ENCODE measurements at regions not wholly inside any gene's neighbourhood (a gene's known extent, or its start where the extent isn't known, plus 50 kb on each side); places are given as distances from the start of the nearest gene placed in this dataset.

DNA sequence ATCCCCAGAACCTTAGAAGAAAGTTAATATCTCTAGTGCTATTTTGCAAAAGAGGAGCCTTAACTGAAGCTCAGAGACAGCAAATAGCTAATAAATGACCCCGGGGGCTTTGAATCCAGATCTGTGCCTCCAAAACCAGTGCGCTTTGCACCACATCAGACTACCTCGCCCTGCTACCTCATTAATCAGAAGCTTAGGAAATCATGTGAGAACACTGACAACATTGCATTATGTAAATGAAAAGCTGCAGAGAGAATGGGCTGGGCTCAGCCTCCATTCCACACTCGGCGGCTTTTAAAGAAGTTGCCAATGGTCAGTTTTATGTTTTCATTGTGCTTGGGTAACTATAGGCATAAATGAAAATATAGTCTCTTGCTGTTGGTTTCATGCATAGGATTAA is 54.0 kb upstream of the STMND1 start:
- H3K9me3 Mint-ChIP-seq = no peaks in the 10 kb centered on the region
- H3K4me3 Mint-ChIP-seq = no peak overlapping the region
- H3K27me3 Mint-ChIP-seq = peaks cover 67% of the 10 kb centered on the region
- H3K27ac Mint-ChIP-seq (ENCODE audit: low read depth) = no peak overlapping the region
- no peaks in the 10 kb centered on the region for H3K36me3 Mint-ChIP-seq (ENCODE audit: insufficient read depth)
- ATAC-seq (replicated peaks; ENCODE audit: extremely low read depth, poor library complexity, severe bottlenecking) = no peak
- no peaks in the 10 kb centered on the region for H3K4me1 Mint-ChIP-seq
- DNase-seq (ENCODE audit: low spot score in 2 of 2) = no peak

DNA sequence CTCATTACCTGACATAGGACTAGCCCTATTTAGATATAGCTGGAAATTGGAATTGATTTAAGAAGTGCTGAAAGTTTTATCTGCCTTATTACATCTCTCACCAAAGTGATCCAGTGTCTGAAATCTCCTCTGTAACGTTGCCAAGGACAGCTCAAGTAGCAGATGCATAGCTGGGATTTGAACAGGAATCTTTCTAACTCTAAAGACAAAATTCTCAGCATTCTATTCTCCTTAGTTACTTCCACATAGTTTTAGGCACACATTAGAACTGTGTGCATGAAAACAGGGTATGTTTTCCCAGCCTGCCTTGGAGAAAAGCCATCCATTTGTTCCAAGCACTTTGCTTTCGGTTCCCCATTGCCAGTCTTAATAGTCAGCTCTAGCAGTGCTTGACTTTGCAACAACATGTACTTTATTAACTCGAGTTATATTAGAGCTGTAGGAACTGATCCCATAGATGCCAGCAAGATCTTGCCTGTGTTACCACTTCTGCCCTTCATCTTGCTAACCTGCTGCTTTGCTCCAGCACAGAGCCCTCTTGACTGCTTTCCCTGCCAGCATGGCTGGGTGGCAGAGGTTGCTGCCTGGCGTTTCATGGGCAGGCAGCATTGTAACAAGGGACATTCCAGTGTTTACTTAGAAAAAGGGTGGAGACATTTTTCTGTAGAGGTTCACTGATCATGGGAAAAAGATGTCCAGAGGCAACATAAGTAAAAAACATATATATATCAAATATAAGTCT is 56.1 kb upstream of the STMND1 start:
- Mint-ChIP-seq H3K36me3 (ENCODE audit: insufficient read depth) (peaks cover 2% of the 10 kb centered on the region), H3K9me3 (no peaks in the 10 kb centered on the region), H3K27ac (ENCODE audit: low read depth) (no peak overlapping the region), H3K27me3 (peaks cover 77% of the 10 kb centered on the region), H3K4me3 (no peak overlapping the region), H3K4me1 (no peaks in the 10 kb centered on the region)
- ATAC-seq (replicated peaks; ENCODE audit: extremely low read depth, poor library complexity, severe bottlenecking) (no peak), DNase-seq (ENCODE audit: low spot score in 2 of 2) (no peak)

DNA sequence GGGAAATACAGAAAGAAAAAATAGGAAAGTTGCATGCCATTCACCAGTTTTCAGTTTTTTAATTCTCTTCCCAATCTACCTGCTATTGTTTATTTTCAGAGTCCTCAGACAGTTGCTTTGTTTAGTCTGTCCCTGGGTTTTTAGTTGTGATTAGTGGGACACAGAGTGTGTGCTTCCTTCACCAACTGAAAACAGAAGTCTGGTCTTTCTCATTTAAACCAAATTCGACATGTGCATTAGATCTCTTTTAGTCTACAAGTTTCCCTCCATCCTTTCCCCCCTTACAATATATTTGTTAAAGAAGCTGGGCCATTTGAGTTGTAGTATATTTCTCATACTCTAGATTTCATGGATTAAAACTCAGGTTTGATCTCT is 58.7 kb upstream of the STMND1 start:
- no peak overlapping the region for H3K4me3 Mint-ChIP-seq
- peaks cover 2% of the 10 kb centered on the region for H3K36me3 Mint-ChIP-seq (ENCODE audit: insufficient read depth)
- no peak overlapping the region for H3K27ac Mint-ChIP-seq (ENCODE audit: low read depth)
- ATAC-seq (replicated peaks; ENCODE audit: extremely low read depth, poor library complexity, severe bottlenecking) = no peak
- peaks cover 5% of the 10 kb centered on the region for H3K9me3 Mint-ChIP-seq
- H3K27me3 Mint-ChIP-seq = peaks cover 76% of the 10 kb centered on the region
- no peak for DNase-seq (ENCODE audit: low spot score in 2 of 2)
- H3K4me1 Mint-ChIP-seq = no peaks in the 10 kb centered on the region

DNA sequence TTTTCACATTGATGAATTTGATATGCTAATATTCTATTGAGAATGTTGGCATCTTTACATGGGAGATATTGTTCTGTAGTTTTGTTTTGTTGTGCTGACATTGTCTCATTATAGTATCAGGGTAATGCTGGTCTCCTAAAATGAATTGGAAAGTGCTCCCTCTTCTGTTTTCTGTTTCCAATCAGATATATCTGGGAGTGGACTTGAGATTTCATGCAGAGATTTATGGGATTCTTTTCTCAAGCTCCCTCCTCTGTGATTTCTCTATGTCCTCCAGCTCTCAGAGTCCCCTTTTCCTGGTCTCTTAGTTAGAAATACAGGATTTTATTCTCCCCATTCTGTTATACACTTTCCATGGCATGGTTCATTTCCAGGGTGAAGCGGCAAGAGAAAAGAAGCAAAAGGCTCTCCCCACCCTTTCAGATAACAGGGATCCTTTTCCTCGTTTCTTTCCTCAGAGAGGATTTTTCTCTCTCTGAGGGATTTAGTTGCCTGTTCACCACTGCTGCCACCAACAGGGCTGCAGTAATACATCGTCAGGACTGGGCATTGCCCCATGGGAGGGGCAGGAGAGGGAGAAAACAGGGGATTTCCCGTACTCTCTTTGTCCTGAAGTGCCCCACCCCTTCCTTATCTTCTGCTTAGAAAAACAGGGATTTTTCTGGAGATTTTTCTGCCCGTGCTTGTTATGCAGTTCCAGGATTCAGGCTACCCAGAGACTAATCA is 59.3 kb upstream of the STMND1 start:
- H3K9me3 Mint-ChIP-seq = peaks cover 5% of the 10 kb centered on the region
- H3K27me3 Mint-ChIP-seq = peaks cover 76% of the 10 kb centered on the region
- DNase-seq (ENCODE audit: low spot score in 2 of 2) (no peak), ATAC-seq (replicated peaks; ENCODE audit: extremely low read depth, poor library complexity, severe bottlenecking) (no peak)
- peaks cover 2% of the 10 kb centered on the region for H3K36me3 Mint-ChIP-seq (ENCODE audit: insufficient read depth)
- no peaks in the 10 kb centered on the region for H3K4me1 Mint-ChIP-seq
- no peak overlapping the region for H3K27ac Mint-ChIP-seq (ENCODE audit: low read depth)
- H3K4me3 Mint-ChIP-seq = no peak overlapping the region

DNA sequence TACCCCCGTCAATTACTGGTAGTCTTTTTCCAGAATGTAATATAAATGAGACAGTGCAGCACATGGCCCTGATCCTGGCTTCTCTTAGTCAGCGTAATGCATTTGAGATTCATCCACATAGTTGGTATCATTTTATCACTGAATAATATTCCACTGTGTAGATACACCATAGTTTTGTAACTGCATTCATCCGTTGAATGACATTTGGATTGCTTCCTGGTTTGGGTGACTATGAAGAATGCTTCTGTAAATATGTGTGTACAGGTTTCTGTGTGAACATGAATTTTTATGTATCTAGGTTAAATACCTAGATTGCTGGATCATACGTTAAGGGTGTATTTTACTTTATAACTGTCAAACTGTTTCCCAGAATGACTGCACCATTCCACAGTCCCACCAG is 62.6 kb upstream of the STMND1 start:
- no peak for ATAC-seq (replicated peaks; ENCODE audit: extremely low read depth, poor library complexity, severe bottlenecking)
- Mint-ChIP-seq H3K4me1 (no peaks in the 10 kb centered on the region), H3K27ac (ENCODE audit: low read depth) (no peak overlapping the region), H3K4me3 (no peak overlapping the region), H3K36me3 (ENCODE audit: insufficient read depth) (peaks cover 2% of the 10 kb centered on the region), H3K9me3 (peaks cover 5% of the 10 kb centered on the region), H3K27me3 (peaks cover 52% of the 10 kb centered on the region)
- no peak for DNase-seq (ENCODE audit: low spot score in 2 of 2)

DNA sequence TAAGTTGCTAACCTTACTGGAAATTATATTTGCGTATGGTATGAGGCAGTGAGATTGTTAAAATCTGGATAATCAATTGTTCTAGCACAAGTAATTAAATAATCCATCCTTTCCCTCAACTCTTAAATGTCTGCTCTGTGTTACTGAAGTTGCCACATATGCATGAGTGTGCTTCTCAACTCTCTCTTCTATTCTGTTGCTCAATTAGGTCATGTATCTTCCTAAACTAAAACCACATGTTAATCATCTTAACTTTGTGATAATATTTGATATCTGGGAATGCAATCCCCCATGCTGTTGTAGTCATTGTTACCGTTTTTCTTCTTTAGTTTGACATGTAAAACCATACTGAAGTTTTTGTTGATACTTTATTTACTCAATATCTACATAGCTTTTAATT is 63.5 kb upstream of the STMND1 start:
- H3K4me1 Mint-ChIP-seq = no peaks in the 10 kb centered on the region
- peaks cover 2% of the 10 kb centered on the region for H3K36me3 Mint-ChIP-seq (ENCODE audit: insufficient read depth)
- peaks cover 5% of the 10 kb centered on the region for H3K9me3 Mint-ChIP-seq
- H3K4me3 Mint-ChIP-seq = no peak overlapping the region
- H3K27ac Mint-ChIP-seq (ENCODE audit: low read depth) = no peak overlapping the region
- DNase-seq (ENCODE audit: low spot score in 2 of 2) (no peak), ATAC-seq (replicated peaks; ENCODE audit: extremely low read depth, poor library complexity, severe bottlenecking) (no peak)
- peaks cover 52% of the 10 kb centered on the region for H3K27me3 Mint-ChIP-seq

DNA sequence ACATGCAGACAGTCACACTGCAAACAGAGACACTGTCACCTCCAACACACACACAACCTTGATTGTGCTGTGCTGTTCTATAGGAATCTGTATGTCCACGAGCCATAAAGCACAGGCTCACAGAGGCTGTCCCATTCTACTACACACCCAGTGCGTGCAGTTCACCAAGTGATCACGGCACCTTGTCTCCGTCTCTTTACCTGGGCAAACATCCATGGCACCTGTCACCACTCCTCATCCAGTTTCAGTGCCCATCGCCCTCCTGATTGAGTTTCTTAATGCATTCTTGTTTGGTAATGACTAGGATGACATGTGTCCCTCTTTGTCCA is 65.8 kb upstream of the STMND1 start:
- no peaks in the 10 kb centered on the region for H3K36me3 Mint-ChIP-seq (ENCODE audit: insufficient read depth)
- H3K4me3 Mint-ChIP-seq = no peak overlapping the region
- H3K27me3 Mint-ChIP-seq = peaks cover 48% of the 10 kb centered on the region
- ATAC-seq (replicated peaks; ENCODE audit: extremely low read depth, poor library complexity, severe bottlenecking) (no peak), DNase-seq (ENCODE audit: low spot score in 2 of 2) (no peak)
- H3K9me3 Mint-ChIP-seq = peaks cover 5% of the 10 kb centered on the region
- H3K27ac Mint-ChIP-seq (ENCODE audit: low read depth) = no peak overlapping the region
- no peaks in the 10 kb centered on the region for H3K4me1 Mint-ChIP-seq

DNA sequence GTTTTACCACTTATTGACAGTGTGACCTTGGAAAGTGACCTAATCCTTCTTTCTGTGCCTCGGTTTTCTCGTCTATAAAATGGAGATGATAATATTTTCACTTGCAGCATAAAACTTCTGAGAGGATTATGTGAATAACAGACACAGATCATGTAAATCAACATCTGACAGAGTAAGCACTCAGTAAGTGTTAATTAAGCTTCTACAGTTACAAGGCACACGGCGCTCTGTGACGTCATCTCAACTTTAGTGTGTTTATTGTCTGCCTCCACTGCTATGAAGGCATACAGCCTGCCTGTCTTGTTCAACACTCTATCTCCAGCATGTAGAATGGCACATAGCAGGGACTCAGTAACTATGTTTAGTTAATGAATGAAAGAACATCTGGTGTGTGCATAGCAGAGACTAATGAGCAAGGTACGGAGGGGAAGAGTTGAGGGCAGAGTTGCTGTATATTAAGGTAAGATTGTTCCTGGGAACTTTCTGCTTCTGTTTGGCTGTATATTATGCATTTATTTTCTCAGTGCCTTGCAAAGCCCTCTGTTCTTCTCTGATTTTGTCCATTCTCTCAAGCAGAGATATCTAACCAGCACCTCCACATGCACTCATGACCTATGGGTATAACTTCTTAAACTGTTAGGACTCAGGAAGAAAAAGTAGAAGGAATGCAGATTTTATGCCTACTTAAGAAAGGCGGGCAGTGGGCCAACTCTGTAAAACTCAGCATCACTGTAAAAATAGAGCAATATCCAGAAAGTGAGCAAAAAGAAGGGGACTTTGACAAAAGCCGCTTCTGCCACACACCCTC is 66.4 kb upstream of the STMND1 start:
- ATAC-seq (replicated peaks; ENCODE audit: extremely low read depth, poor library complexity, severe bottlenecking) (no peak), DNase-seq (ENCODE audit: low spot score in 2 of 2) (no peak)
- Mint-ChIP-seq H3K27me3 (peaks cover 48% of the 10 kb centered on the region), H3K27ac (ENCODE audit: low read depth) (no peak overlapping the region), H3K36me3 (ENCODE audit: insufficient read depth) (no peaks in the 10 kb centered on the region), H3K4me1 (no peaks in the 10 kb centered on the region), H3K4me3 (no peak overlapping the region), H3K9me3 (peaks cover 5% of the 10 kb centered on the region)

DNA sequence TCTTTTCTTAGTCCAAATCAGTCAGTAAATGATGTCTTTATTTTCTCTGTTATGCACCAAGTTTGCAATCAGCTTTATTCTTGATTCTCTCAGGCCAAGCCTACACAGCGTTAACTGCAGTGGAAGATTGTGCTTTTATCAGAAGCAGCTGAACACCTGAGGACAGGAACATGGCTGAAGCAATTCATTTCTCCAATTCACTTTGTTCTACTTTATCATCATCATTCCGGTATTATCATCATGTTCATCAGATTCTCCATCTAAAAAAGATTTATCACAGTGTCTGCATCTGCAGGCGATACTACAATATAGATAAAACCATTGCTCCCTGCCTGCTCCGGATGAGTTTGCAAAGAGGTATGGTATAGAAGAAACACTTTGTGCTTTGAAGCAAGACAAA is 68.1 kb upstream of the STMND1 start:
- no peaks in the 10 kb centered on the region for H3K4me1 Mint-ChIP-seq
- H3K4me3 Mint-ChIP-seq = no peak overlapping the region
- no peaks in the 10 kb centered on the region for H3K36me3 Mint-ChIP-seq (ENCODE audit: insufficient read depth)

DNA sequence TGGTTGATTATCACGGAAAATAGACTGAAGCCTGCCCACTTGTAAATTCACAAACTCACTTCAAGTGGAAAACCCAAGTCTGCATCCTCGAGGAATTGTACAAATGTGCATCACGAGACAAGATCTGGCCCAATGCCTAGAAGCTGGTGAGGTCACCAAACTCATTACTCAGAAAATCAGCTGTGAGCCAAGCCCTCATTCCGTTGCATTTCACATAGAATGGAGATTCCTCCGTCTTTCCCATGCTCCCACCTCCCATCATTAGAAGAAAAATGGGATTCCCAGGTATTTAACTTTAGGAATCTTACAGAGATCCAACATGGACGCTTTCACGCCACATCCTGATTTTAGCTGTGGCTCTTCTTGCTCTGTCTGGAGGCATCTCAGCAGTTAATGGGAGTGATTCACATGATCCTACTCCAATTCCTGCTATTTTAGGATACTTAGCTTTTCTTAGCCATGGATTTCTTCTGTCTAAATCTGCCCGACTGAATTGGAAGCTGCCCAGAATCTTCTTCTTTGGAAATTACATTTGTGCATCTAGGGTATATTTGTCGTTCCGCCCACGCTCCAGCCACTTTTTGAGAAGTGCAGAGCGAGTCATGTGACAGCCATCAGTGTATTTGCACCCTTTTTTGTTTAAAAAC is 68.7 kb upstream of the STMND1 start:
- Mint-ChIP-seq H3K27ac (ENCODE audit: low read depth) (no peak overlapping the region), H3K36me3 (ENCODE audit: insufficient read depth) (no peaks in the 10 kb centered on the region), H3K4me3 (no peak overlapping the region), H3K4me1 (no peaks in the 10 kb centered on the region), H3K27me3 (peaks cover 33% of the 10 kb centered on the region), H3K9me3 (no peaks in the 10 kb centered on the region)
- ATAC-seq (replicated peaks; ENCODE audit: extremely low read depth, poor library complexity, severe bottlenecking) (no peak), DNase-seq (ENCODE audit: low spot score in 2 of 2) (no peak)

More for the DNA sequence above, 68.1 kb upstream of the STMND1 start:
- DNase-seq (ENCODE audit: low spot score in 2 of 2) (no peak), ATAC-seq (replicated peaks; ENCODE audit: extremely low read depth, poor library complexity, severe bottlenecking) (no peak)
- Mint-ChIP-seq H3K27ac (ENCODE audit: low read depth) (no peak overlapping the region), H3K27me3 (peaks cover 40% of the 10 kb centered on the region), H3K9me3 (peaks cover 5% of the 10 kb centered on the region)

DNA sequence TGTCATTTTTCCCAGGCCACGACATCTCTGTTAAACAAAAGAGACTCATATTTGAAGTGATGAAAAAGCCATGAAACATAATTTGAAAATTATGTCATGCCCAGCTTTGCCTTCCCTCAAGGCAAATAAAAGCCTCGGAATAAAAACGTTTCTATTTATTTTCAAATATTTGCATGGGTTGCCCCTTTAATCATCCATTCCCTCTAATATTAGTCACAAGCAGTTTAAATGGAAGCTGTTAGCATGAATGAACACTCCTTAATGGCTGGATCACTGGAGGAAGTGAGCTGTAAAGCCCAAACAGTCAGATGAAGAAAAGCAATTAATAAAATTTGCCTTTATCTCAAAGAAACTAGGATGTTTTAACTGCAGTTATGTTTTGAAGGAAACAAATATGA is 69.3 kb upstream of the STMND1 start:
- no peaks in the 10 kb centered on the region for H3K9me3 Mint-ChIP-seq
- peaks cover 32% of the 10 kb centered on the region for H3K27me3 Mint-ChIP-seq
- no peak for DNase-seq (ENCODE audit: low spot score in 2 of 2)
- H3K36me3 Mint-ChIP-seq (ENCODE audit: insufficient read depth) = no peaks in the 10 kb centered on the region
- H3K4me3 Mint-ChIP-seq = no peak overlapping the region
- no peak for ATAC-seq (replicated peaks; ENCODE audit: extremely low read depth, poor library complexity, severe bottlenecking)
- H3K27ac Mint-ChIP-seq (ENCODE audit: low read depth) = no peak overlapping the region
- H3K4me1 Mint-ChIP-seq = no peaks in the 10 kb centered on the region

DNA sequence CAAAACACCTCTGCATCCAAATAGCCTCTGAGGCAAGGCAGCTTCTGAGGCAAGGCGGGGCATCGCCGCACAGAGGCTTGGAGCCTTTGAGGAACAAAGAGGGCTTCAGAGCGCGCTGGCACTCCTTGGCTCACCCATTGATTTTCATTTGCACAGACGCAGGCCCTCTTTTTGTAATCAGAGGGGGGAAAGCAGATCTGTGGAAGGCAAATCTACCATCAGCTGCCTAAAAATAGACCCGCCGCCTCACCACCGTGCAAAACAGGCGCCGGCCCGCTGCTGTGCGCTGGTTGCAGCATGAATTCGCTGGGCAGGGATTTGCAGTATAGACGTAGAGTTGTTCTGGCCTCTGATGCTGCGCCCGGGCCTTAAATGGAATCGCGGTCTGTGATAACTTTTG is 69.9 kb upstream of the STMND1 start:
- no peaks in the 10 kb centered on the region for H3K36me3 Mint-ChIP-seq (ENCODE audit: insufficient read depth)
- no peak for ATAC-seq (replicated peaks; ENCODE audit: extremely low read depth, poor library complexity, severe bottlenecking)
- no peak overlapping the region for H3K27ac Mint-ChIP-seq (ENCODE audit: low read depth)
- no peaks in the 10 kb centered on the region for H3K9me3 Mint-ChIP-seq
- no peak overlapping the region for H3K4me3 Mint-ChIP-seq
- no peaks in the 10 kb centered on the region for H3K4me1 Mint-ChIP-seq
- peaks cover 33% of the 10 kb centered on the region for H3K27me3 Mint-ChIP-seq
- DNase-seq (ENCODE audit: low spot score in 2 of 2) = no peak

Measured in central memory CD8-positive, alpha-beta T cell (primary cell).